Endothelial cell of umbilical vein (primary cell): ENCODE measurements at regions not wholly inside any gene's neighbourhood (a gene's known extent, or its start where the extent isn't known, plus 50 kb on each side); places are given as distances from the start of the nearest gene placed in this dataset.

ENCODE experiments used
- BruUV-seq: library from RNA; stranded (reverse); fragments of 400-500 nt; replicated peaks from 2 replicates; lab custom pipeline; 2021; lab: Mats Ljungman, UMichigan
- CTCF ChIA-PET: fragments of 300-600, 350-600 bp; sonication (Branson Sonifier 250); formaldehyde crosslinking; loops from one replicate; lab custom pipeline; 2021; ENCODE audit warnings: antibody characterized with exemption, inconsistent platforms; lab: Charles Lee
- POLR2A ChIA-PET: fragments of 300-600, 350-600 bp; sonication (Branson Sonifier 250); formaldehyde crosslinking; loops from one replicate; lab custom pipeline; 2021; ENCODE audit warnings: antibody characterized with exemption, inconsistent platforms; lab: Charles Lee
- DNase-seq: peaks from one replicate; pipeline ENCODE4 v3.0.0-alpha.2; 2011; ENCODE audit warnings: low read depth, low spot score
- FAIRE-seq: peaks from 2 replicates; lab custom pipeline; 2011; peaks lifted over from hg19 to GRCh38; lab: Jason Lieb, UNC
- H2AFZ ChIP-seq: 2 replicates; pipeline ENCODE4 v1.6.0; 2012; ENCODE audit warnings: low read depth, low read length, control low read depth, inconsistent platforms
- H3K27ac ChIP-seq: 2 replicates; pipeline ENCODE4 v1.5.1; 2011; ENCODE audit warnings: low read depth, mild to moderate bottlenecking, control low read depth, low read length, moderate library complexity; ENCODE audit not compliant: insufficient read depth
- H3K27me3 ChIP-seq, 2 experiments: 2 replicates each; pipeline versions ENCODE4 v1.6.0 to v1.6.1; 2011; ENCODE audit warnings: low read length in 2 of 2, mixed read lengths in 1 of 2; ENCODE audit not compliant: control insufficient read depth in 2 of 2, insufficient read depth in 2 of 2
- H3K36me3 ChIP-seq, 2 experiments: 2 replicates in 1 of 2; 3 replicates in 1 of 2; pipeline ENCODE4 v1.5.1; 2011; ENCODE audit warnings: low read length in 2 of 2, mild to moderate bottlenecking in 1 of 2, moderate library complexity in 1 of 2; ENCODE audit not compliant: control insufficient read depth in 2 of 2, insufficient read depth in 2 of 2; ENCODE audit errors: extremely low read depth in 1 of 2
- H3K4me1 ChIP-seq: 3 replicates; pipeline ENCODE4 v1.5.1; 2011; ENCODE audit warnings: mild to moderate bottlenecking, low read length; ENCODE audit not compliant: control insufficient read depth, insufficient read depth; ENCODE audit errors: extremely low read depth
- H3K4me2 ChIP-seq: 2 replicates; pipeline ENCODE4 v1.6.1; 2011; ENCODE audit warnings: low read length, control low read depth, mixed read lengths; ENCODE audit not compliant: insufficient read depth
- H3K4me3 ChIP-seq, 3 experiments: fragments of 200-600 bp in 1 of 3; sonication (generic), shearing (Covaris generic) in 1 of 3; replicated peaks in 1 of 3; 2 replicates each; pipeline ENCODE4 v1.5.1; 2011 to 2016; ENCODE audit warnings: control low read depth in 3 of 3, low read length in 3 of 3, mild to moderate bottlenecking in 2 of 3, inconsistent platforms in 1 of 3, low read depth in 1 of 3, moderate library complexity in 1 of 3; ENCODE audit not compliant: insufficient read depth in 1 of 3
- H3K79me2 ChIP-seq: 2 replicates; pipeline ENCODE4 v1.6.0; 2012; ENCODE audit warnings: low read length, inconsistent platforms; ENCODE audit not compliant: control insufficient read depth, insufficient read depth
- H3K9ac ChIP-seq: replicated peaks from 2 replicates; pipeline ENCODE3; 2011; ENCODE audit warnings: low read length, control low read depth; ENCODE audit not compliant: insufficient read depth; ENCODE audit errors: extremely low read depth
- H3K9me1 ChIP-seq: replicated peaks from 3 replicates; pipeline ENCODE4 v1.6.0; 2011; ENCODE audit warnings: mild to moderate bottlenecking, low read length; ENCODE audit not compliant: control insufficient read depth, insufficient read depth; ENCODE audit errors: extremely low read depth
- H3K9me3 ChIP-seq: replicated peaks from 2 replicates; pipeline ENCODE4 v1.5.1; 2012; ENCODE audit warnings: low read length, inconsistent platforms; ENCODE audit not compliant: control insufficient read depth, insufficient read depth
- H4K20me1 ChIP-seq: replicated peaks from 2 replicates; pipeline ENCODE3; 2011; ENCODE audit warnings: mild to moderate bottlenecking, low read length; ENCODE audit not compliant: control insufficient read depth, insufficient read depth; ENCODE audit errors: extremely low read depth
- CTCF ChIP-seq, 2 donors: IDR thresholded peaks; 1 replicate in 1 of 2; 2 replicates in 1 of 2; pipeline ENCODE4 v1.5.1; 2011; ENCODE audit warnings: low read length in 2 of 2, mild to moderate bottlenecking in 2 of 2, moderate library complexity in 2 of 2, control low read depth in 1 of 2, inconsistent platforms in 1 of 2, low read depth in 1 of 2; ENCODE audit not compliant: insufficient read depth in 1 of 2; ENCODE audit errors: extremely low read depth in 1 of 2
- EZH2 ChIP-seq: IDR thresholded peaks from 2 replicates; pipeline ENCODE4 v1.6.1; 2012; ENCODE audit warnings: borderline replicate concordance, low read depth, mild to moderate bottlenecking, moderate library complexity, low read length, inconsistent platforms; ENCODE audit not compliant: severe bottlenecking
- FOS ChIP-seq: IDR thresholded peaks from 2 replicates; pipeline ENCODE4 v1.6.1; 2011; ENCODE audit warnings: mild to moderate bottlenecking, low read length, moderate library complexity, borderline replicate concordance; ENCODE audit not compliant: insufficient read depth
- GATA2 ChIP-seq: IDR thresholded peaks from 2 replicates; pipeline ENCODE4 v1.7.0; 2011; ENCODE audit warnings: low read depth, mild to moderate bottlenecking, moderate library complexity, mixed read lengths, low read length; ENCODE audit not compliant: insufficient read length, insufficient read depth
- JUN ChIP-seq: IDR thresholded peaks from 2 replicates; pipeline ENCODE4 v1.6.1; 2011; ENCODE audit warnings: borderline replicate concordance, low read depth; ENCODE audit not compliant: insufficient read length, insufficient read depth
- MAX ChIP-seq: IDR thresholded peaks from 2 replicates; pipeline ENCODE4 v1.6.1; 2011; ENCODE audit not compliant: insufficient read depth, insufficient read length
- MYC ChIP-seq: IDR thresholded peaks from one replicate; pipeline ENCODE4 v1.6.1; 2011; ENCODE audit warnings: mild to moderate bottlenecking, low read depth, low read length
- POLR2A ChIP-seq: IDR thresholded peaks from 2 replicates; pipeline ENCODE4 v1.6.1; 2012; ENCODE audit warnings: low read depth, mild to moderate bottlenecking, control low read depth, low read length
- POLR2AphosphoS5 ChIP-seq: IDR thresholded peaks from 2 replicates; pipeline ENCODE4 v1.6.1; 2012; ENCODE audit warnings: low read depth, mild to moderate bottlenecking, control low read depth, low read length, moderate library complexity; ENCODE audit not compliant: insufficient read depth
- dilution Hi-C: fragments of 300-500 bp; cut with MboI; formaldehyde crosslinking; loops from one replicate; pipeline ENCODE4 v1.15.0; 2019; ENCODE audit warnings: low sequenced_read_pairs; ENCODE audit not compliant: extremely low pct_ligation_motif_present
- intact Hi-C: fragments of 100-400 bp; cut with micrococcal nuclease; formaldehyde crosslinking; loops from one replicate; pipeline ENCODE4 v1.10.0; 2022

- no peak for DNase-seq
- no peaks in the 10 kb centered on the region for H3K9me1 ChIP-seq
- H4K20me1 ChIP-seq: no peaks in the 10 kb centered on the region
- no peaks in the 10 kb centered on the region for H3K79me2 ChIP-seq
- no peaks in the 10 kb centered on the region for H3K9me3 ChIP-seq
- BruUV-seq: no TSS peak
- no peak overlapping the region for H2AFZ ChIP-seq
- no peaks in the 10 kb centered on the region for H3K4me1 ChIP-seq
- no peak for FAIRE-seq
- dilution Hi-C loops (no loop called here), intact Hi-C loops (no loop called here)
- TF ChIP-seq POLR2AphosphoS5 (no peak), GATA2 (no peak), EZH2 (no peak), FOS (no peak), MAX (no peak), POLR2A (no peak), CTCF (IDR thresholded peaks at IDR 0.05; ENCODE audit: extremely low read depth in 1 of 2, insufficient read depth in 1 of 2, low read depth in 1 of 2, low read length in 2 of 2) (no peak), JUN (no peak), MYC (no peak)
- ChIA-PET CTCF (no interaction called here), POLR2A (no interaction called here)
- H3K27ac ChIP-seq: no peak overlapping the region
- no peak overlapping the region for H3K4me3 ChIP-seq
- H3K27me3 ChIP-seq: no peaks in the 10 kb centered on the region
- no peak overlapping the region for H3K4me2 ChIP-seq
- no peak overlapping the region for H3K9ac ChIP-seq
- H3K36me3 ChIP-seq: no peaks in the 10 kb centered on the region
Measured at GRCh38 chr2:16461672-16462071, 204.0 kb downstream of the CYRIA start.
